NCI-H526 (cell line): ENCODE measurements at regions not wholly inside any gene's neighbourhood (a gene's known extent, or its start where the extent isn't known, plus 50 kb on each side); places are given as distances from the start of the nearest gene placed in this dataset.
"Not testable (repeated sequence)": the region's sequence is repeated elsewhere in the genome, so short reads cannot be mapped to it uniquely, and the experiment has no call there.

ENCODE experiments used
- DNase-seq, 2 experiments: peaks; one replicate each; lab custom pipeline; 2025; lab: John Stamatoyannopoulos, UW

DNA sequence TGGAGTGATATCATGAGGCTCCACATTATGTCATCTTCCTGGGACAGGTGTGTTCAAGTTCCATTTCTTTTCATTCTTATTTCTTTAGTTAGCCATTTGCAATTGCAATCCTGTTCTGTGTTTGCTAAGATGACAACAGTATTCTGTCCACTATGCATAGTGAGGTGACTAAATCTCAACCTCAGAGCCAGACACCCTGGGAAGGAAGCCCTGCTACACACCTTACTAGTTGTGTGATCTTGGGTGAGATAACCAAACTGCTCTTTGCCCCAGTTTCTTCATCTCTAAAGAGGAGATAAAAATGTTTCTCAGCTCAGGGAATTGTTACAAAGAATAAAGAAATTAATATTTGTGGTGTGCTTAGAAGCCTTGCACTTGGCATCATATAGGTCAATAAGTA lies 215.1 kb upstream of the RPS23 start:
- DNase-seq: no peak

DNA sequence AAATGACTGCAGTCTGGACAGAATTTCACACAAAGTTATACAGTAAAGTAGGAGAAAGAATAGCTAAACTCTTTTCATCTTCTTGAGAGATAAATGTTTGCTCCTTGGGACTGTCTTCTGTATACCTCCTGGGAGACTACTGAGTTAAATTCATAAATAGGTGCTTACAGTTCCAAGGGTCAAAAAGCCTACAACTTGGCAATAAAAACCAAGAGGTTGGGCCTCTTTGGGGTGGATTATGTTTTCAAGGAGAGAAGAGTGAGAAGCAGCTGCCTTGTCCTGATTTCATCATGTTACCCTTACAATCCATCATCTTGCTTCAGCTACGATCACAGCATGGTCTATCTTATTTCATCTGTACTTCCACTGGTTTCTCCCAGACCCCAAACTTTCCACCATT lies 213.2 kb upstream of the RPS23 start:
- DNase-seq: no peak

DNA sequence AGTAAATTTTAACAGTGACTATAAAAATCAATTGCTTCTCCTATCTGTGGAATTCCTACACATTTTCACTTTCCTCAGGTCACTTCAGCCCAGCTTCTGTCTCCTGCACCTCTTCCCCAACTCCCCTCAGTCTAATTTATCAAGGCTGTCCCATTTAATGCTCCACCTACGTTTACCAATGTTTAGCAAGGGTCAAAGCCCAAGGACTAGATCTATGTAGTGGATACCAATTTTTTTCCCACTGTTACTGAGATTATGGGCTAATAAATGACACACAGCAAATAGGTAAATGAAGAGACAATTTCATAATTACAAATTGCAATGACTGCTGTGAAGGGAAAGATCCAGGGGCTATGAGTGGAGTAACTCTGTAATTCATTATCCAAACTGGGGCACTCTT lies 211.5 kb upstream of the RPS23 start:
- no peak for DNase-seq

DNA sequence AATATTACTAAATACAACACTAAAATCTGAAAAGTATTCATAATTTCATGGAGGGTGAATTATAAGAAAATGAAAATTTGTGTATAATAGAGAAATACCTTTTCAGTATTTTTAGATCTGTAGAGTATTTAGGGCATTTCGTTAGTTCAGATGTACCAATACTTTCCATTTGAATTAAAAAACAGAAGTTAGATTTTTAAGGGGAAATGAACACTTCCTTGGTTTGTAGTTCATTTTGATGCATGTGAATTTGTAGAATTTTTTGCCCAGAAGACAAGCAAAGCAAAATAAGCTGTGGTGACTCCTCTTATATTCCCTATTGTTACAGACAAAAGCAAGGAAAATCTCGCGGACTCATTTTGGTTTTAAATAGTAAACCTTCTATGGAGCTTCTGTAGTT lies 209.0 kb upstream of the RPS23 start:
- no peak for DNase-seq

DNA sequence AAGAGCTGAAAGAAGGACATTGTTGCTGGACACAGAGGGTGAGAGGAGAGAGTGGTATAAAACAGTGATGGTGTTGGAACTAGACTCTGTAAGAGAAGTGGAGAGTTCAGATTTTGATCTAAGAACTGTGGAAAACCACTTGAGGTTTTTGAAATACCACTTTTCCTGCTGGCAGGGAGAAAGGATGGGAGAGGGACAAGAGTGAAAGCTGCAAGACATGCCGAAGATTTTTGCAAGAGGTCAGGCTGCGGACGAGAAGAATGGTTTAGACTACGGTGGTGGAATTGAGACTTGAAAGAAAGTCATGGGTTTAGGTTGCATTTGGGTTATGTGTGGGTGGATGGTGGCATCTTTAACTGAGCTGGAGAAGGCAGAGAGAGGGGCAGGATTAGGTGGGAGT lies 202.2 kb upstream of the RPS23 start:
- no peak for DNase-seq

DNA sequence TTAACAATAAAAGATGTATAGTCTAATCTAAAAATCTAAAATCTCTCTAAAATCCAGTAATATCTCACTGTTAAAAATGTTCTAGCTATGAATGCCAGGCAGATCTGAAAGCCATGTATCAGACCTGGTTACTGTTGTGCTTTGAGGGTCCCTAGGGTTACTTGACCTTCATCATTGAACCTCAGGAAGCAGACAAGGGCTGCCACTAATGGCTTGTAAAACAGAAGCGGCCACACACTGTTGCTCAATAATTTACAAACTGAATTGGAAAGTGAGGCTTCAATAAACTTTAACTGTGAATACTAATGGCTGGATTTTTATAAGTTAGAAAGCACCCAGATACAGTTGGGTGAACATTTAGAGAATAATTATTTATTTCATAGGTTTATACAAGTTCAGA lies 198.0 kb upstream of the RPS23 start:
- DNase-seq: no peak

DNA sequence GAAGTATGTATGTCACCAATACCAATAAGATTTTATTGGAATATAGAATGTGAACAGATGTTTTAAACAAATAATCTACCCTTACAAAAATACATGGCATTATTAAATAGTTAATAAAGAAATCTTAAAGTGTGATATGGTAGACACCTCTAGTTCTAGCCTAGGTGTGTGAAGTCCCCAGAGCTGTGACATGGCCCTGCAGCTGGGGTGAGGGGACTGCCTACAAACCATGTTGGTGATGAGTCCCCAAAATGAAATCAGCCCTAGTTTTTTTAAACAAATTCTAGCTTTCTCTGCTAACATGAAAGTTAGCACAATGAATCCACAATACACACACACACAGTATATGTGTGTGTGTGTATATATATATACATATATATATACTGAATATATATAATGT lies 195.1 kb upstream of the RPS23 start:
- DNase-seq: no peak

DNA sequence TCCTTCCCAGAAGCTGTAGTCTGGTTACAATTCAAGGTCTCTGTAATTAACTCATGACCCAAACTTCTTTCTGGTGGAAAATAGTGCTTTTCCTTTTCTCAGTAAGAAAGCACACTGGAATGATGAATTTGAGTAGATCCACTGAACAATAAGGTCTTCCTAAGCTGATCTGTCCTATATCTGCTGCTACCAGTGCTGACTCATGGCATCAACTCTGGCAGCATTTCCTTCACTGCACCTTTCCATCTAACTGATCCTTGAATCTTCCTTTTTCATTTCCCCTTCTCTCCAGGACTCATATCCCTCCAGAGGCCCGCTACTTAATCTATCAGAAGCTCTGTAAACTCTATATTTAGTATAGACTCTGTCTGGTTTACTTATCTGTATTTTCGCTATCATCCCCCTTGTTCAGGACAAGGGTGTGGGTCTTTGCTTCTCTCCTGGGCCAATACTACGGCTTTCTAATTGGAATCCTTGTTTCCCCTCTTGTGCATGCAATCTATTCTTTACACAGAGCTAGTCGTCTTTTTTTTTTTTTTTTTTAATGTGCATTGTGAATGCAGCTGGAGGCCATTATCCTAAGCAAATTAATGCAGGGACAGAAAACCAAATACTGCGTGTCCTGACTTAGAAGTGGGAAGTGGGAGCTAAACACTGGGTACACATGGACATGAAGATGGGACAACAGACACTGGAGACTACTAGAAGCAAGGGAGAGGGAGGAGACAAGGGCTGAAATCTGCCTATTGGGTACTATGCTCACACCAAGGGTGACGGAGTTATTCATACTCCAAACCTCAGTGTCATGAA lies 192.2 kb upstream of the RPS23 start:
- no peak for DNase-seq

DNA sequence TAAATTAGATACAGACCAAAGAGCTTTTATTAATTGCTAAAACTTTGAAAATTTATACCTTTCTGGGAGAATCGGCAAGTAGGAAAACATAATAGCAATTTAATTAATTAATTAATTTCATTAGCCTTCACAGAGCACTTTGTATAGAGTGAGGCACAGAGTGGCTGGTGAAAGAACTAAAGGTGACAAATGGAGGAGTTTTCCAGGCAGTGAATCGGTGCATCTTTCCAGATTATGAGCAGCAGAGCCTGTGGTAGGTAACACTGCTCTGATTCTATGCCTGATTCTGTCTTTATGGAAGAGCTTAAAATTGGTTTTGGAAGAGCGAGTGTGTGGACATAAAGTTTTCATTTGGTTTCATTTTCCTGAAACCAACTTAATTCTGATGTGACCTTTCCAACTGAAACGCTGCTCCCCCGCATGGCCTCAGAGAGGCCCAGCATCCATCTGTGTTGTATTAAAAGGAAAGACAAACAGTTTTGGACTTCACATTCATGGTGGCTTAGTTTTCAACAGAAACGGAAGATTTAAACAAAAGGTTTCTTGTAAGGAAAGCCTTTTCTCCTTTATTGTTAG lies 188.9 kb upstream of the RPS23 start:
- no peak for DNase-seq

DNA sequence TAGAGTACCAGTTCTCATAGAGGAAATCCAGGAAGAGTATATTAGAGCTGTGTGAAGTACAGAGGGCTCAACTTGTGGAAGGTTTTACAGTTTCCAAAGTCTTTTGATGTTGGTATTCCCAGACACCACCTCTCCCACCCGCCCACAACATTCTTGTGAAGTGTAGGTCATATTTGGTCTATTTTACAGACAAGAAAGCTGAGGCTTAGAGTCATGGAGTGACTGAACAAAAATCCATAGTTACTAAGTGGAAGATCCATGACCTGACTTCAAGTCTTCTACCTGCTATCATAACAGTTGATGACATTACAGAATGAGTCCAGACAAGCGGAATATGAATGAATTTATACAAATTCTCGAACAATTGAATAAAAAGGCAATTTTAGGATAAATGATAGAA lies 187.1 kb upstream of the RPS23 start:
- DNase-seq: no peak

DNA sequence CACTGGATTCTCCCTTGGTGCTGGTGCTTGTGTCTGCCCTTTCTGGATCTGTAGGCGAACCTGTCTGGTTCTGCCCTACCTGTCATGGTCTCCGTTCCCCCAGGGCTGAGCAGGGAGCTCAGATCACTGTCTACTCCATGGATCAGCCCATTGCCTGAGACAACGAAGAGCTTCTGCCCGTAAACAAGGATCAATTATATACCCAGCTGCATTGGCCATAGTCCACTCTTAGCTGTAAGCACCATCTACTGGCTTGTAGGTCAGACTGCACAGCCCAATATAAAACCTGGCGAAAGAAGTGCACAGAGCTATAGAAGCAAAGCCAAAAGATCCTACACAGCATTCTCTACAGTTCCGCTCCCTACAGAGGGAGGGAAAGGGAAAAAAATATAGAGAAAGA lies 181.5 kb upstream of the RPS23 start:
- DNase-seq: no peak

DNA sequence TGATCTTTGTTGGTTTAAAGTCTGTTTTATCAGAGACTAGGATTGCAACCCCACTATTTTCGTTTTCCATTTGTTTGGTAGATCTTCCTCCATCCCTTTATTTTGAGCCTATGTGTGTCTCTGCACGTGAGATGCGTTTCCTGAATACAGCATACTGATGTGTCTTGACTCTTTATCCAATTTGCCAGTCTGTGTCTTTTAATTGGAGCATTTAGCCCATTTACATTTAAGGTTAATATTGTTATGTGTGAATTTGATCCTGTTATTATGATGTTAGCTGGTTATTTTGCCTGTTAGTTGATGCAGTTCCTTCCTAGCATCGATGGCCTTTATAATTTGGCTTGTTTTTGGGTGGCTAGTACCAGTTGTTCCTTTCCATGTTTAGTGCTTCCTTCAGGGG lies 177.2 kb upstream of the RPS23 start:
- DNase-seq: not testable (repeated sequence)

DNA sequence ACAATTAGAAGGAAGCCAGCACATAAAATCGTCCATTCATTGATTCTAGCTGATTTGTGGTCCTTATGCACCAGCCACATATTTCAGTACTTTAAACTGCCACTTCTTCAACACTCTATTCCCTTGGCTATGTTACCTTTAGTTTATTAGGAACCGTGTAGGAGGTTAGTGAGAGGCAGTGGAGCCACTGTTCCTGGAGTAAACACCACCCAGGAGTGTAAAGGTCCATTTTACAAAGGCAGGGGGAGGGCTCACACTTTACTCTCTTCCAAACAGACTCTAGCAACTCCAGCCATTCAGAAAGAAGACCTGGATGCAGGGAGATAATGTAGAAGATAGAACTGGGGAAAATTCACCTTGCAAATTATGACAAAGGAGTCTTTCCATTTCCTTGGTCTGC lies 170.2 kb upstream of the RPS23 start:
- DNase-seq: no peak

DNA sequence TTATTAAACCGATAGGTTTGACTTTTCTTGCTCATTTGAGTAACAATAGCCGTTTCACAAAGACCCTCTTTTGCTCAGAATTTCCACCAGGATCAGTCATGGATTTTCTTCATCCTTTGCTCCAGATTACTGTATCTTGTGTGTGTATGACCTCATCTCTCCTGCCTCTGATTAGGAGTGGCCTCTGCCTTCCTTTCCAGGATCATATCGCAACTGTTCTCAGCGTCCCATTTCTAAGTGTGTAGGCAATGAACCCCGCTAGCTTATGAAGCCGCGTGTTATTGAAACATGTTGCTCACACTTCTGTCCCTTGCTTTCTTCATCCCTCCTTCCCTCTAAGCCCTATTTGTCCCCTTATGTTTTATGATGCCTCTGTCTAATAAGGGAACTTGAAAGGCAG lies 169.8 kb upstream of the RPS23 start:
- DNase-seq: no peak

DNA sequence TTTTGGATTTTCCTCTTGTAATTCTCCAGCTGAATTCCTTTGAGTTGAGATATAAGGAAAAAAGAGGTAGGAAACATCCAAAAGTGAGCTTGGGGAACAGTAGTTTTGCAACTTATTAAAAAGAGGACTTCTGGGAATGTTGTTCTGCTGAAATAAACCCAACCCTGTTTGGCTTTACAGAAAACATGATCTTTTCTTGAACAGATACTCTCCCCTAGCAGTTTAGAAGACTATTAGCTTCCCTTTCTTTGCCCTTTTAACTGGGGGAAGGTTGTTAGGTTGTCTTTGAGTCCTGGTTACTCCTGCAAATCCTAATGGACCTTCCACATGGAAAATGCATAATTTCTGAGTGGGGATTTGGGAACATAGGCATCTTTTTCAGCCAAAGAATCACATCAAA lies 168.7 kb upstream of the RPS23 start:
- DNase-seq: no peak

DNA sequence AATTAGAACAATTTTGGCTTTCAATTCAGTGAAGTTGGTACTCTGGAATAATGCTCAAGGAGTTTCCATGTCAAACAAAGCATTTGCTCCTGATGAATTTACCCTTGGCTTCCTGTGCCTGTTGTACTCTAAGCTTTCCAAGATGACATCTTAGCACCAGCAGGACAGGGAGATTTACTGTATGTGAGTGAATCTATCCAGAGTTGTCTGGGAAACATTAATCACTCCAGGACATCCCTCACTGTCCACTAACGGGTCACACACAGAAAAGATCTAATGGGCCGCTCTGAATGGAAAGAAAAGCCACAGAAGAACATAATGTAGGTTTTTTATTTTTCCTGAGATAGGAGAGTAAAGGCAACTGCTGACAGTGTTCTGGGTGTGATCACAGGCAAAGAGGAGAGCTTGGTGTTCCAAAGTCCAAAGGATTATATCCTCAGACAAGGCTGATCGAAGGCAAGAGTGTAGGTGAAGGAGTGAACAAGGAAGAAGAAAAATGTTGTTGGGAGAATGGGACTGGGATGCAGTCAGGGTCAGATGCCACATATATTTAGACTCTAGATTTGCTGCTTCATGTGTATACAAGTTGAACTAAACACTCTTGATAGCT lies 167.7 kb upstream of the RPS23 start:
- DNase-seq: no peak

DNA sequence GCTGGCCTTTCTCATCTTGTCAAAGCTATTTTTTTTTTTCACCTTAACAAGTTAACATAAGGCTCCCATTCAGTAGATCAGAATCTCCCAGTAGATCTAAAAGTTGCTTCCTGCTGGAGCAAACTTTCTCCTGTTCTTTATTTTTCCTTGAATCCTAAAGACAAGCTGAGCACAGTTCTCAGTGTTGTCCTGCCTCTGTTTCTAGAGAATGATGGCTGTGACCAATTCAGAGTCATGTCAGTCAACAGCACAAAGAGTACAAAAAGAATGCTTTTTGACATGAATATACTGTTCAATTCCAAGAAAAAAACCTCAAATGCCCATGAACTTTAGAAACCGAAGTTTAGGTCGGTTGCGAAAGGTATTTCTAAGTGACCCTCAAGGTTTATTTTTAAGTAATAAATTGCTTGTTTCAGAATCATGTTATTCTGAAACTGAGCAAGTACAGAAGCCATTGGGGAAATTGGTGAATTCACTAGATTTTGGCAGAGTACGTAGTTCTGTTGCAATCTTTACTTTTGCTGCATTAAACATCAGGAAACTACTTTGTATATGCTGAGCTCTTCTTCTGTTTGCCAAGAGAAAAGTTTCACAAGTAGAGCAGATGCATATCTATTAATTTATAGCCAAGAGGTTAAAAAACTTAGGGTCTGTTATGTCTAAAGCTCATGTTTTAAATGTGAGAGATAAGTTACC lies 161.7 kb upstream of the RPS23 start:
- no peak for DNase-seq

DNA sequence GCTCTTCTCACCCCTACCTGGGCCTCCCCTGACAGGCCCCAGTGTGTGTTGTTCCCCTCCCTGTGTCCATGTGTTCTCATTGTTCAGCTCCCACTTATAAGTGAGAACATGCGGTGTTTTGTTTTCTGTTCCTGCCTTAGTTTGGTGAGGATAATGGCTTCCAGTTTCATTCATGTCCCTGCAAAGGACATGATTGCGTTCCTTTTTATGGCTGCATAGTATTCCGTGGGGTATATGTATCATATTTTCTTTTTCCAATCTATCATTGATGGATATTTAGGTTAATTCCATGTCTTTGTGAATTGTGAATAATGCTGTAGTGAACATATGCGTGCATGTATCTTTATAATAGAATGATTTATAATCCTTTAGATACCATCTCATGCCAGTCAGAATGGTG lies 159.4 kb upstream of the RPS23 start:
- not testable (repeated sequence) for DNase-seq

DNA sequence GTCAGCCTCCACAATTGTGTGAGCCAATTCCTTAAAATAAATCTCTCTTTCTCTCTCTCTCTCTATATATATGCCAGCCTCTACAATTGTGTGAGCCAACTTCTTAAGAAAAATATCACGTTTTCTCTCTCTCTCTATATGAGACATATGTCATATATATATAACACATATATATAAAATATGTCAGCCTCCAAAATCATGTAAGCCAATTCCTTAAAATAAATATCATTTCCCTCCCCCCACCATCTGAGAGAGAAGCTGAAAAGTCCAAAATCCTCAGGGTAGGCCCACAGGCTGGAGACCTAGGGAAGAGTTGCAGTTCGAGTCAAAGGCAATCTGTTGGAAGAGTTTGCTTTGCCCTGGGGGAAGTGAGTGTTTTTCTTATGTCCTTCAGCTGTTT lies 158.1 kb upstream of the RPS23 start:
- no peak for DNase-seq

DNA sequence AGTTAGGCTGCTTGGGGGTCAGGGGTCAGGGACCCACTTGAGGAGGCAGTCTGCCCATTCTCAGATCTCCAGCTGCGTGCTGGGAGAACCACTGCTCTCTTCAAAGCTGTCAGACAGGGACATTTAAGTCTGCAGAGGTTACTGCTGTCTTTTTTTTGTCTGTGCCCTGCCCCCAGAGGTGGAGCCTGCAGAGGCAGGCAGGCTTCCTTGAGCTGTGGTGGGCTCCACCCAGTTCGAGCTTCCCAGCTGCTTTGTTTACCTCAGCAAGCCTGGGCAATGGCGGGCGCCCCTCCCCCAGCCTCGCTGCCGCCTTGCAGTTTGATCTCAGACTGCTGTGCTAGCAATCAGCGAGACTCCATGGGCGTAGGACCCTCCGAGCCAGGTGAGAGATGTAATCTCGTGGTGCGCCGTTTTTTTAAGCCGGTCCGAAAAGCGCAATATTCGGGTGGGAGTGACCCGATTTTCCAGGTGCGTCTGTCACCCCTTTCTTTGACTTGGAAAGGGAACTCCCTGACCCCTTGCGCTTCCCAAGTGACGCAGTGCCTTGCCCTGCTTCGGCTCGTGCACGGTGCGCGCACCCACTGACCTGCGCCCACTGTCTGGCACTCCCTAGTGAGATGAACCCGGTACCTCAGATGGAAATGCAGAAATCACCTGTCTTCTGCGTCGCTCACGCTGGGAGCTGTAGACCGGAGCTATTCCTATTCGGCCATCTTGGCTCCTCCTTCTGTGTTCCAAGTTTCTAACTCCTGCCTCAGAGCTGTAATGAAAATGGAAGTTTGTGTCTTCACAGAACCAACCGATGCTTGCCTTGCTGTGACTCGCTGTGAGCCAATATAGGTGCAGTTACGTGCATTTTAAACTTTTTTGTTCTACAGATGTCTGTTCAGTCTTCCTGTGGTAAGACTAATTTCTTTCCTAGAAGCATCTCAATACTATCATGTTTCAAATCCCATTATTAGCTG lies 156.8 kb upstream of the RPS23 start:
- DNase-seq: not testable (repeated sequence)

DNA sequence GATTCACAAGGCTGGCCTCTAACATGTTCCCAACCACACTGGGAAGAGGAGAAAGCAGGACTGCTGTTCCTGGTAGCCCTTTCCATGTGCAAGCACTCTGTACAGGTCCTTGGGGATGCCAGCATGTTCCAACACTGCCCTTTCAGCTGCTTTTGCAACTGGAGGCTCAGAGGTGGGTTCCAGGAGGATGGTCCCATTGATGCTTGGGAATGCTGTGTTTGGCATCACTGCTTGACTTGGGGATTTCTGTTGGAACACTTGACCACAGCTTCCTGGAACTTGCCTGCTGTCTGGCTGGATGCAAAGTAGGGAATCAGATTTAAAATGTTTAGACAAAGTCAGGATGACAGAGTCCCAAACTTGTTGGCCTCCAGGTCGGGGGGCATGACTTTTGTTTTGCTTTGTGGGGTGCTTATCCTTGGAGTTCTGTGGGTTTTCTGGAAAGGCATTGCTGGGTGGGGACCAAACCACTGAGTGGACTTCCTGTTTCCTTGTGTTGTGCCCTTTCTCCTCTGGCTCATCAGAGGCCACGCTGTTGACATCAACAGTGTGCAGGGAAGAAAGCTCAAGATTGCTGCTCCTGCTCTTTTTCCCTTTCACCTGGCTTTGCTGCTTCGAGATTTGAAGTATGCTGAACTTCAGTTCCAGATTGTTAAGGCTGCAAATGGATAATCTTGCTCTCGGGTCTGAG lies 148.5 kb upstream of the RPS23 start:
- no peak for DNase-seq
